ENCODE measurements at regions not wholly inside any gene's neighbourhood (a gene's known extent, or its start where the extent isn't known, plus 50 kb on each side); places are given as distances from the start of the nearest gene placed in this dataset.

DNA sequence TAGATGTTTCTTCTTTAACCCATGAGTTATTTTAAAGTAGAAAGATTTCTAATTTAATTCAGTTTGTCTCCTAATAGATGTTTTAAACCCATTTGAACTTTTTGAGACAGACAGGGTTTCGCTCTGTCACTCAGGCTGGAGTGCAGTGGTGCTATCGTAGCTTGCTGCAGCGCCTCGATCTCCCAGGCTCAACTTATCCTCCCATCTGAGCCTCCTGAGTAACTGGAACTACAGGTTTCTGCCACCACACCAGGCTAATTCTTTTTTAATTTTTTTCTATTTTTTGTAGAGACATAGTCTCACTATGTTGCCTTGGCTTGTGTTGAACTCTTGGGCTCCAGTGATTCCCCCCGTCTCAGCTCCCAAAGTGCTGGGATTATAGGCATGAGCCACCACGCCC lies 53.0 kb upstream of the RAB18 start:
- Histone ChIP-seq H3K27me3 (ENCODE audit: control insufficient read depth, insufficient read depth, low read length) (no peaks in the 10 kb centered on the region), H3K9ac (ENCODE audit: low read depth, low read length) (no peak overlapping the region), H3K4me1 (ENCODE audit: control insufficient read depth, insufficient read depth, low read length) (no peaks in the 10 kb centered on the region), H3K36me3 (ENCODE audit: insufficient read depth, low read length) (no peaks in the 10 kb centered on the region), H3K4me2 (ENCODE audit: low read length) (no peak overlapping the region), H3K4me3 (ENCODE audit: low read length) (no peak overlapping the region), H3K9me3 (replicated peaks; ENCODE audit: low read length) (no peaks in the 10 kb centered on the region)

DNA sequence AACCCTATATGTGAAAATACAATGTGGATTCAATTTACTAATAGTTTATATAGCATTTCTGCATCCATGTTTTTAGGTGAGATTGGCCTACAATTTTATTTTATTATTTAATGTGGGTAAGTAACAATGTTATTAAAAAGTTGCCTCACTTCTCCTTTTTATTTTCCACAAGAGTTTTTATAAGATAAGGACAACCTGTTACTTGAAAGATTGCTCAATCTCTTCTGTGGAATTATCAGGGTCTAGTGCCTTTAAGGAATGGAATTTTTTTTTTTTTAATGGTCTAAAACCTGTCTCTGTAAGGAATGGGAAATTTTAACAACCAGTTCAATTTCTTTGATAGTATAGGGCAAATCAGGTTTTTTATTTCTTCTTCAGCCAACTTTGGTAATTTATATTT lies 53.9 kb upstream of the RAB18 start:
- H3K9me3 ChIP-seq (replicated peaks; ENCODE audit: low read length), result no peaks in the 10 kb centered on the region
- no peaks in the 10 kb centered on the region for H3K36me3 ChIP-seq (ENCODE audit: insufficient read depth, low read length)
- no peaks in the 10 kb centered on the region for H3K27me3 ChIP-seq (ENCODE audit: control insufficient read depth, insufficient read depth, low read length)
- no peak overlapping the region for H3K9ac ChIP-seq (ENCODE audit: low read depth, low read length)
- no peak overlapping the region for H3K4me3 ChIP-seq (ENCODE audit: low read length)
- no peak overlapping the region for H3K4me2 ChIP-seq (ENCODE audit: low read length)
- no peaks in the 10 kb centered on the region for H3K4me1 ChIP-seq (ENCODE audit: control insufficient read depth, insufficient read depth, low read length)

DNA sequence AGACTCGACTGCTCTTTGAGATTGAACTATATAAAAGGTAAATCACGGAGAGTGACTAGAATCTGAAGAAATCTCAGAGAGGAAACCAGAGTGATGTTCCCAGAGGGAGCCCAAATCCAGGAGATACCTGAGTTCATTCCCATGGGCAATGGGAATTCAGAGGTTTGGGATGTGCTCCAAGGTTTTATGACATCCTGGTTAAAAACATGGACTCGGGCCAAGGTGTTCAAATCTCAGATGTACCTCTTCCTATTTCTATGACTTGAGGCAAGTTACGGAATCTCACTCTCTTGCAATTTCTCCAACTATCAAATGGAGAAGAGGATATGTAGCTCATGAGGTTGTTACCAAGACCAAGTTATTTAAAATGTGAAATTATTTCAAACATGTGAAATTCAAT lies 54.5 kb upstream of the RAB18 start:
- Histone ChIP-seq H3K4me3 (ENCODE audit: low read length) (no peak overlapping the region), H3K4me1 (ENCODE audit: control insufficient read depth, insufficient read depth, low read length) (no peaks in the 10 kb centered on the region), H3K4me2 (ENCODE audit: low read length) (no peak overlapping the region), H3K36me3 (ENCODE audit: insufficient read depth, low read length) (no peaks in the 10 kb centered on the region), H3K9me3 (replicated peaks; ENCODE audit: low read length) (no peaks in the 10 kb centered on the region), H3K27me3 (ENCODE audit: control insufficient read depth, insufficient read depth, low read length) (no peaks in the 10 kb centered on the region), H3K9ac (ENCODE audit: low read depth, low read length) (no peak overlapping the region)

DNA sequence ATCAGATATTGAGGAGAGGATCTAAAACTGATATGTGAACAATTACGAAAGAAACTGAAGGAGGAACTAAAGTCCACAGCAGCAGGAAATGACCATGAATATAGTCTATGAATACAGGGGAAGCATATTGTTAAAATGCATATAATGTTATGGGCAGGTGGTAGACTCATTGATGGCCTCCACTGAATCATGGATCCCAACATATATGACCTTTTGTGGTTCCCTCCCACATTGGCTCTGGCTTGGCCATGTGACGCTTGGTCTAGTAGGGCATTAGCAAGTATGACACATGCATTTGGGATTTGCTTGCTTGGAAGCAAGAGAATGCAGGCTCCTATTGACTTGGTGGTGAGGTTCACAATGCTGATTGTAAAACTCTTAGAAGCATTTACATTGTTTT lies 55.2 kb upstream of the RAB18 start:
- Histone ChIP-seq H3K27me3 (ENCODE audit: control insufficient read depth, insufficient read depth, low read length) (no peaks in the 10 kb centered on the region), H3K9me3 (replicated peaks; ENCODE audit: low read length) (no peaks in the 10 kb centered on the region), H3K9ac (ENCODE audit: low read depth, low read length) (no peak overlapping the region), H3K4me1 (ENCODE audit: control insufficient read depth, insufficient read depth, low read length) (no peaks in the 10 kb centered on the region), H3K4me2 (ENCODE audit: low read length) (no peak overlapping the region), H3K4me3 (ENCODE audit: low read length) (no peak overlapping the region), H3K36me3 (ENCODE audit: insufficient read depth, low read length) (no peaks in the 10 kb centered on the region)

DNA sequence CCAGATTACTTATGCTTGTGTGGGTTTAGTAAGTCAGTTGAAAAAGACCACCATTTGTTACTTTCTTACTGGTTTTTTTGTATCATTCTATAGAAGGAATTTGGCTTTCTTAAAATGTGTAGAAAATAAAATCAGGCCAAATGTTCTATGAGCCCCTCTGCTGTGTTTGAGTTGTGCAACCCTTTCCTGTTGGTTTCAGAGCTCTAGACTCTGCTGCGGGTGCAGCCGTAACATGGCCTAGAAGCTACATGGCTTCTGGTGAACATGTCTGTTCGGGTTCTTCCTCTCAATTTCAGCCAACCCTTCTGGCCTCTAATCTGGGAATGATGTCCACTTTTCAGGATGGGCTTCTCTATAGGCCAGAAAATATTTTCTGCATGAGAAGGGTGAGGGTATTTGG lies 56.6 kb upstream of the RAB18 start:
- no peaks in the 10 kb centered on the region for H3K36me3 ChIP-seq (ENCODE audit: insufficient read depth, low read length)
- H3K9me3 ChIP-seq (replicated peaks; ENCODE audit: low read length), result no peaks in the 10 kb centered on the region
- no peak overlapping the region for H3K4me2 ChIP-seq (ENCODE audit: low read length)
- H3K9ac ChIP-seq (ENCODE audit: low read depth, low read length), result no peak overlapping the region
- H3K27me3 ChIP-seq (ENCODE audit: control insufficient read depth, insufficient read depth, low read length), result no peaks in the 10 kb centered on the region
- H3K4me3 ChIP-seq (ENCODE audit: low read length), result no peak overlapping the region
- H3K4me1 ChIP-seq (ENCODE audit: control insufficient read depth, insufficient read depth, low read length), result no peaks in the 10 kb centered on the region

DNA sequence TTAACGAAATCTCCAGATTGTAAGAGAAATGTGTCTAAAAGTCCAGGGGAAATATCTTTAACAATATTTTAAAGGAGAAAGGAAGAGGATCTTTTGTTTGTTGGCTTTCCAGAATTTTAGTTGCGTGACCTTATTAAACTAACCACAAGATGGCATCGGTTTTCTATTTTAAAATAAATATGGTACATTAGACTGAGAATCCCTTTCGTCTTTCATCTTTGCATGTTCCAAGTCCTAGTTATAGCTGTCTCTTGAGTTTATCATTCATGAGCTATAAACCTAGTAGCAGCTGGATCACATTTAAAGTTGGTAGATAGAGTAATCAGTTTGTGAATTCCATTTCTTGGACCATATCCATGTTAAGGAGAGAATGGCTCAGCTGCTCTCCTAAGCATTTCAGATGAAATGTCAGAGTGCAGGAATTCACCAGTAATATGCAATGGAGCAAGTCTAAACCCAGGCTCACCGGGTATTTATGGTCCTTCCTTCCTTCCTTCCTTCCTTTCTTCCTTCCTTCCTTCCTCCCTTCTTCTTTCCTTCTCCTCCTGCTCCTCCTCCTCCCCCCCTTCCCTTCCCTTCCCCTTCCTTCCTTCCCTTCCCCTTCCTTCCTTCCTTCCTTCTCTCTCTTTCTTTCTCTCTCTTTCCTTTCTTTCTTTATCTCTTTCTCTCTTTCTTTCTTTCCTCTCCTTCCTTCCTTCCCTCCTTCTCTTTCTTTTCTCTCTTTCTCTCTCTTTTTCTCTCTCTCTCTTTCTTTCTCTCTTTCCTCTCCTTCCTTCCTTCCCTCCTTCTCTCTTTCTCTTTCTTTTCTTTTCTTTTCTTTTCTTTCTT lies 57.8 kb upstream of the RAB18 start:
- Histone ChIP-seq H3K9me3 (replicated peaks; ENCODE audit: low read length) (no peaks in the 10 kb centered on the region), H3K4me2 (ENCODE audit: low read length) (no peak overlapping the region), H3K9ac (ENCODE audit: low read depth, low read length) (no peak overlapping the region), H3K36me3 (ENCODE audit: insufficient read depth, low read length) (no peaks in the 10 kb centered on the region), H3K4me3 (ENCODE audit: low read length) (no peak overlapping the region), H3K4me1 (ENCODE audit: control insufficient read depth, insufficient read depth, low read length) (no peaks in the 10 kb centered on the region), H3K27me3 (ENCODE audit: control insufficient read depth, insufficient read depth, low read length) (no peaks in the 10 kb centered on the region)

DNA sequence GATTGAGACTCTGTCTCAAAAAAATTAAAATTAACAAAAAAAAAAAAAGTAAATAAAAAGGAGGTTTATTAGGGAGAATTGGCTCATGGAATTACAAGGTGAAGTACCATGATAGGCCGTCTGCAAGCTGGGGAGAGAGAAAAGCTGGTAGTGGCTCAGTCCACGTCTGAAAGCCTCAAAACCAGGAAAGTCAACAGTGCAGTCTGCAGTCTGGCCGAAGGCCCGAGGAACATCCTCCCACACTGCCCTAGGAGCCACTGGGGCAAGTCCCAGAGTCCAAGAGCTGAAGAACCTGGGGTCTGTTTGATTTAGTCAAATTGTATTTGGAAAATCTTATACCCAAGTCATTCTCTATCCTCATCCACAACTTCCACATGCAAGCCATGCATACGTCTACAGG lies 59.0 kb upstream of the RAB18 start:
- no peaks in the 10 kb centered on the region for H3K36me3 ChIP-seq (ENCODE audit: insufficient read depth, low read length)
- H3K9me3 ChIP-seq (replicated peaks; ENCODE audit: low read length), result no peaks in the 10 kb centered on the region
- no peaks in the 10 kb centered on the region for H3K4me1 ChIP-seq (ENCODE audit: control insufficient read depth, insufficient read depth, low read length)
- no peak overlapping the region for H3K9ac ChIP-seq (ENCODE audit: low read depth, low read length)
- no peaks in the 10 kb centered on the region for H3K27me3 ChIP-seq (ENCODE audit: control insufficient read depth, insufficient read depth, low read length)
- H3K4me3 ChIP-seq (ENCODE audit: low read length), result no peak overlapping the region
- H3K4me2 ChIP-seq (ENCODE audit: low read length), result no peak overlapping the region

DNA sequence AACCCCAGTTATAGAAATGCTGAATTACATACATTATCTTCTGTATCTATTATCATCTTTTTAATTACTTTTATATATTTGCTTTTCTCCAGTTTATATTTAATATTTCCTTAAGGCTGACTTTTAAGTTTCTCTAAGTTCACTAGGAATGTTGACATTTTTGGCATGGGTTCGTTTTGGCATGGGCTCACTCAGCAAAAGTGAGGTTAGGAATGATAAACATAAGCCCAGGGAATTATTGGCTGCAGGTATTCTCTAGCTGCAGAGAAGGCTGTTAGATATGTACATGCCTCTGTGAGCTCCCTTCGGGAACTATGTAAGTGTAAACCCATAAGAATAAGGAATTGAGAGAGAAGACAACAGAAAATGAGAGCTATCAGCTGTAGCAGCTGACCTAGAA lies 63.6 kb upstream of the RAB18 start:
- Histone ChIP-seq H3K27me3 (ENCODE audit: control insufficient read depth, insufficient read depth, low read length) (peaks cover 10% of the 10 kb centered on the region), H3K36me3 (ENCODE audit: insufficient read depth, low read length) (no peaks in the 10 kb centered on the region), H3K4me1 (ENCODE audit: control insufficient read depth, insufficient read depth, low read length) (no peaks in the 10 kb centered on the region), H3K4me3 (ENCODE audit: low read length) (no peak overlapping the region), H3K9ac (ENCODE audit: low read depth, low read length) (no peak overlapping the region), H3K9me3 (replicated peaks; ENCODE audit: low read length) (no peaks in the 10 kb centered on the region), H3K4me2 (ENCODE audit: low read length) (no peak overlapping the region)

DNA sequence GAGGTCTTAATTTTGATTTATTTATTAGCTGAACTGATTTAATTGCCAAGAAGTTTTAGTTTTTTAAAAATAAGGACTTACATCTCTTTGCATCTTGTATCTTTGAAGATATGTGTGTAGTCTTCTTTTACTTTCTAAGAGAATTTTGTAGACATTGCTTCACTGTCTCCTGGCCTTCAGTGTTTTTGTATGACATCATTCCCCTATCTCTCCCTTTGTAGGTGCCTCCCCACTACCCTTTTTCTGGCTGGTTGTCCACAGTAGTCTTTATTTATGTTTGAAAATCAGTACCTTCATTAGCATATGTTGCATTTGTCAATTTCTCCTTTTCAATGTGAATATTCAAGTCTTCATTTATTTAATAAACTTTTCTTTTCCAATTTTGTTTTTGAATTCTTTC lies 64.1 kb upstream of the RAB18 start:
- Histone ChIP-seq H3K9me3 (replicated peaks; ENCODE audit: low read length) (no peaks in the 10 kb centered on the region), H3K9ac (ENCODE audit: low read depth, low read length) (no peak overlapping the region), H3K27me3 (ENCODE audit: control insufficient read depth, insufficient read depth, low read length) (peaks cover 10% of the 10 kb centered on the region), H3K36me3 (ENCODE audit: insufficient read depth, low read length) (no peaks in the 10 kb centered on the region), H3K4me3 (ENCODE audit: low read length) (no peak overlapping the region), H3K4me2 (ENCODE audit: low read length) (no peak overlapping the region), H3K4me1 (ENCODE audit: control insufficient read depth, insufficient read depth, low read length) (no peaks in the 10 kb centered on the region)

DNA sequence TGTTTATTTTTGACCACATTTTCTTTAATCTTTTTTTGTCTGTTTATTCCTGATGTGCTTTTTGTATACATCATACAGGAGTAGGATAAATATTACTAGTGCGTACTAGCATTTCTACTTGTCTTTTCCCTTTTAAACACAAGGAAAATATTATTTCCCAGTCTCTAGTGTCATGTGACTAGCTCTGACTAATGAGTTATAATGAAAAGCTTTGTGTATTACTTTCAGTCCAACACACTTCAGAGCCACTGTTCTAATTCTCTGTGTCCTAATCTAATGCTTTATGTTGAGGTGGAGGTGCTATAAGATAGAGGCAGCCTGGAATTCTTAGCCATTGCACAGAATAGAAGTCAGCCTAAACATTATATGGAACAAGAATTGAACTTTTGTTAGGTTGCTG lies 65.0 kb upstream of the RAB18 start:
- no peak overlapping the region for H3K4me2 ChIP-seq (ENCODE audit: low read length)
- H3K36me3 ChIP-seq (ENCODE audit: insufficient read depth, low read length), result no peaks in the 10 kb centered on the region
- H3K27me3 ChIP-seq (ENCODE audit: control insufficient read depth, insufficient read depth, low read length), result peaks cover 10% of the 10 kb centered on the region
- no peak overlapping the region for H3K4me3 ChIP-seq (ENCODE audit: low read length)
- no peak overlapping the region for H3K9ac ChIP-seq (ENCODE audit: low read depth, low read length)
- no peaks in the 10 kb centered on the region for H3K4me1 ChIP-seq (ENCODE audit: control insufficient read depth, insufficient read depth, low read length)
- no peaks in the 10 kb centered on the region for H3K9me3 ChIP-seq (replicated peaks; ENCODE audit: low read length)

DNA sequence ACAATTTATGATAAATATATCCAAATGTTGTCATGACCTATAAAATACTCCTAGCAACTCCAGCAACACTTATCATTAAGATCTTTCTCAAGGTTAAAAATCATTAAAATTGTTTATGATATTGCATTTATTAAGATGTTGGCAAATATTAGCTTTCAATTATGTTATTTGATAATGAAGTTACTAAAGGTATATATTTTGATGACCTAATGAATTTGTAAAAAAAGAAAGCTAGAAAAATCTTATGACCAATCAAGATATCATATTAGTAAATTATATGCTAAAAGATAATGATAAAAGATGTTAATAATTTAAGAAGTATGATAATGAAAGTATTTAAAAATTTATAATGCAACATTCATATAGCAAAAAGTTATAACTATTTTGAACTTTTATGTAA lies 66.3 kb upstream of the RAB18 start:
- no peaks in the 10 kb centered on the region for H3K9me3 ChIP-seq (replicated peaks; ENCODE audit: low read length)
- H3K4me2 ChIP-seq (ENCODE audit: low read length), result no peak overlapping the region
- peaks cover 10% of the 10 kb centered on the region for H3K27me3 ChIP-seq (ENCODE audit: control insufficient read depth, insufficient read depth, low read length)
- H3K4me3 ChIP-seq (ENCODE audit: low read length), result no peak overlapping the region
- no peaks in the 10 kb centered on the region for H3K4me1 ChIP-seq (ENCODE audit: control insufficient read depth, insufficient read depth, low read length)
- no peak overlapping the region for H3K9ac ChIP-seq (ENCODE audit: low read depth, low read length)
- H3K36me3 ChIP-seq (ENCODE audit: insufficient read depth, low read length), result no peaks in the 10 kb centered on the region

DNA sequence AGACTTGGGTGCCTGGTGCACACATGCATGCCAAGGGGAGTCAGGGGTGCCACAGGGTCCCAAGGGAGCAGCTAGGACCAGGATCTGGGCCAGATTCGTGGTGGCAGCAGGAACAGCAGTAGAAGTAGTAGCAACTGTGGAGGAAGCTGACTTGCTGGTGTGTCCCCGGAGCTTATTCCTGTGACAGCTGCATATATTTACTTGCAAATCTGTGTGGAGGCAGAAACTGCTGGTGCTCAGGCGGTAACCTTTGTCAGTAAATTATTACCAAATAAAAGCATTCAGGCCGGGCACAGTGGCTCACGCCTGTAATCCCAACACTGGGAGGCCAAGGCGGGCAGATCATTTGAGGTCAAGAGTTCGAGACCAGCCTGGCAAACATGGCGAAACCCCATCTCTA lies 67.4 kb upstream of the RAB18 start:
- H3K4me2 ChIP-seq (ENCODE audit: low read length), result no peak overlapping the region
- no peak overlapping the region for H3K9ac ChIP-seq (ENCODE audit: low read depth, low read length)
- H3K4me3 ChIP-seq (ENCODE audit: low read length), result no peak overlapping the region
- H3K9me3 ChIP-seq (replicated peaks; ENCODE audit: low read length), result no peaks in the 10 kb centered on the region
- H3K36me3 ChIP-seq (ENCODE audit: insufficient read depth, low read length), result no peaks in the 10 kb centered on the region
- H3K4me1 ChIP-seq (ENCODE audit: control insufficient read depth, insufficient read depth, low read length), result no peaks in the 10 kb centered on the region
- peaks cover 10% of the 10 kb centered on the region for H3K27me3 ChIP-seq (ENCODE audit: control insufficient read depth, insufficient read depth, low read length)

Measured in skeletal muscle satellite cell (primary cell).